Fibroblast of skin of left biceps (primary cell): ENCODE measurements at regions not wholly inside any gene's neighbourhood (a gene's known extent, or its start where the extent isn't known, plus 50 kb on each side); places are given as distances from the start of the nearest gene placed in this dataset.

ENCODE experiments used
- DNase-seq, 2 experiments: peaks; one replicate each; pipeline ENCODE4 v3.0.0-alpha.2; 2013; ENCODE audit warnings: low read depth in 2 of 2

DNA sequence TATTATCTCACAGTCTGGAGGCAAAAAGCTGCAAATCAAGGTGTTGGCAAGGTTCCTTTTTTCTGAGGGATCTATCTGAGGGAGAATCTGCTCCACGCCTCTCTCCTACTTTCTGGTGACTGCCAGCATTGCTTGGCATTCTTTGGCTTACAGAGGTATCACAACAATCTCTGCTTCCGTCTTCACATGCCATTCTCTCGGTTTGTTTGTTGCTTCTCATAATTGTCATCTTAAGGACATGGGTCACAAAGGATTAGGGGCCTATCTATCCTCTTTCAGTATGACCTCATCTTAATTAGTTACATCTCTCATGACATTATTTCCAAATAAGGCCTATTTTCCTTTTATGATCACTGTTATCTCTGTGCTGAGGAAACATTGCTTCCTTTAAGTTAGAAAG lies 345.0 kb downstream of the FOXG1 start:
- DNase-seq = no peak

DNA sequence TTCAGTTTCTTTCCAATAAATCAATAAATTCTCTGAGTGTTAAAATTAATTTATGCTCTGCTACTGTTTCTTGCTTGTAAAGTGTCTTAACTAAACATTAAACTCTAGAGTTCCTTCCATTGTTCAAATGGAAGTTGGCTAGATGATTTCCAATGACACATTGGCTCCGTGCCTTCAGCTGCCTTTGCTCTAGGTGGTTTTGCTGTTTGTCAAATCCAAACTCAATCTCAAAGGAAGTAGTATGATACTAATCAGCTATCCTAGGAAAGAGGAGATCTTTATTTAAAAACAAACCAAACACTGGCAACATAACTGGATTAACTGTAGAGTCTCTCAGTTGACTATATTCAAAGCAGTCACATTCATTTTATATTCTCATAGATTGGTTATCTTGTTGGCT lies 356.4 kb downstream of the FOXG1 start:
- DNase-seq = no peak

DNA sequence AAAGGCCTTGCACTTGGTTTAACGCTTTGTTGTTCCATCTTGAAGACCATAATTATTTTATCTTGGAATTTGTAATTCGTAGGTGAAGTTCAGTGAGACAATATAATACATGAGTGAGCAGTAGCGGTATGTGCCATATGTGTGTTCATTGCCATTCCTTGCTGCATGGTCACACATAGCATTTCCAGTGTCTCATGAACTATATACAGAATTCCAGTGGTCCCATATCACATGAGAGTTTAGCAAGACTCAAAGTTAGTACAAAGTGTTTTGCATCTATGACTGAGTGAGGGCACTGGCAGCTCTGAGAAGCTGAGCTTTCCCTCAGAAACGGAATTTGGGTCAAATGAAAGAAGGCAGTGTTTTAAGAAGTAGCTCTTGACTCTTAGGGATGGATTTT lies 359.8 kb downstream of the FOXG1 start:
- no peak for DNase-seq

GRCh38 chr14:29126865-29127264 lies 360.3 kb downstream of the FOXG1 start:
- DNase-seq = no peak

- no peak for DNase-seq
These were observed 373.4 kb downstream of the FOXG1 start for GRCh38 chr14:29140016-29140415.

- DNase-seq = peak; percentile 99
These were observed 378.0 kb downstream of the FOXG1 start for GRCh38 chr14:29144621-29145020.

DNA sequence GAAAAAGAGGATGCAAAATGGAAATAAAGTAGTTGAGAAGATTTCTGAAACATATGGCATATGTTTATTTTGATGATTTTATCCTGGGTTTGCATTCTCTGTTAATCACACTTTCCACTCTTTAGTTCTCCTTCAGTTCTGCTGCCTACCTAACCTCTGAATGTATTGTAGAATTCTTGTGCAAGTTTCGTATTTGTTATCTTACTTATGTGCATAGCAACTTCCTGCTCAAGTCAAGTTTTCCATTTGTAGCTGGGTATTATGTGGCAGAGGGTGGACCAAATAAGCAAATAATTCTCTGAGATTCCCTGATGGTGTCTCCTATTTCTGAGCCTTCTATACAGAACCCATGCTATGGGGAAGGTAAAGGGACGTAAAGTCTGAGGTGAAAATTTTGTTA lies 381.6 kb downstream of the FOXG1 start:
- DNase-seq = no peak

- DNase-seq = no peak
These were observed 383.2 kb downstream of the FOXG1 start for GRCh38 chr14:29149798-29150197.

DNA sequence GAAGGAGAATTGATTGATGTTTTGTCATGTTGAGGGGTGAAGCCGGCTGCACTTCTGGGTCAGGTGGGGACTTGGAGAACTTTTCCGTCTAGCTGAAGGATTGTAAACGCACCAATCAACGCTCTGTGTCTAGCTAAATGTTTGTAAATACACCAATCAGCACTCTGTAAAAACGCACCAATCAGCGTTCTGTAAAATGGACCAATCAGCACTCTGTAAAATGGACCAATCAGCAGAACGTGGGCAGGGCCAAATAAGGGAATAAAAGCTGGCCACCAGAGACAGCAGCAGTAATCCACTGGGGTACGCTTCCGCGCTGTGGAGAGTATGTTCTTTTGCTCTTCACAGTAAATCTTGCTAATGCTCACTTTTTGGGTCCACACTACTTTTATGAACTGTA lies 384.1 kb downstream of the FOXG1 start:
- no peak for DNase-seq

DNA sequence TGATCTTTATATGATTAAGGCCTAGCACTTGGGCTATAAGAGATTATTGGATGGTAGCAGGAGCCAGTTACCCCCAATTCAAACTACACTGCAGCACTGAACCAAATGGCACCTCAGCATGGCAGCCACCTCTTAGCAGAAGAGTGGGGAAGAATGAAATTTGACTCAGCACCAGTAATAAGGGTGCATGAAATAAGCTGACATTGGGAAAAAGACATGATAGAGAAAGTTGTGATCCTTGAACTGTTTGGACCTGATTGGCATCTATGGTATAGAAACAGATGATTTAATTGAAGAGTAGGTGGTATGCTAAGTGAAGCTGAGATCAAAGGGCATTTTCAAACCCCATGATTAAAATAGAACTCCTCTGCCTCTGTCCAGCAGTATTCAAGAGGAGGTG lies 389.5 kb downstream of the FOXG1 start:
- DNase-seq = no peak

- DNase-seq = no peak
These were observed 395.0 kb downstream of the FOXG1 start for GRCh38 chr14:29161593-29161992.

- no peak for DNase-seq
These were observed 396.5 kb downstream of the FOXG1 start for GRCh38 chr14:29163109-29163508.

GRCh38 chr14:29165431-29165830 lies 398.8 kb downstream of the FOXG1 start:
- DNase-seq = no peak

- DNase-seq = no peak
These were observed 399.9 kb downstream of the FOXG1 start for GRCh38 chr14:29166507-29166906.

DNA sequence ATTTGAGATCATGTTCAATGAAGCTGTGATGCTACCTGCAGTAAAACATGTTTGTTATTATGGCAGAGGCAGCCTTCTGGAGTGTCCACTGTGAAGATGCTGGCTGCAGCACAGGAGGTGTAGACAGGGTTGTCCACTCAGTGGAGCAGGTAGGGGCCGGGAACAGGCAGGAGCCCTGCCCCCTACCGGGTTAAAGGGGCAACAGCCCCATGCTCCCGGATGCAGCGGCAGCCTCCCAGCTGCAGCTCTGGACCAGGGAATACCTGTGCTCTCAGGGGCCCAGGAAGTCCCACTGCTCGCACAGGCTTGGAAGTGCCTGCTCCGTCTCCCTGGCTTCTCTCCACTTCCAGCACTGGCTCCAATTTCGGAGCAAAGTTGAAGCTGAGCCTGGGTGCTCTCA lies 401.6 kb downstream of the FOXG1 start:
- no peak for DNase-seq

DNA sequence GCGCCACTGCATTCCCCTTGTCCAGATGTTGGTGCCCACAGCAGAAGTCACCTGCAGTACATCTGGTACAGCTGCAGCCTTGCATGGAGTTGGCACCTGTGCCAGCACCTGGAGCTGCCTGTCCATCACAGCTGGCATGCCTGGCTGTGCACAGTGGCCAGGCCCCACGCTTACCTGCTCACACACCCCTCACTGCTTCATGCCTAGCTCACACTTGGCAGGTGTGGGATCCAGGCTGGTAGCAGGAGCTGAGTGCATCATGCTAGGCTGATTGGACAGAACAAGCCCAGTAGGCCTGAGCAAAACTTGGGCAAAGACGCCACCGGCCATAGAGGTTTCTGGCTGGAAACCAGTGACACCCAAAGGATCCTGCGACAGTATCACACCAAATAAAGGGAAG lies 402.8 kb downstream of the FOXG1 start:
- no peak for DNase-seq

DNA sequence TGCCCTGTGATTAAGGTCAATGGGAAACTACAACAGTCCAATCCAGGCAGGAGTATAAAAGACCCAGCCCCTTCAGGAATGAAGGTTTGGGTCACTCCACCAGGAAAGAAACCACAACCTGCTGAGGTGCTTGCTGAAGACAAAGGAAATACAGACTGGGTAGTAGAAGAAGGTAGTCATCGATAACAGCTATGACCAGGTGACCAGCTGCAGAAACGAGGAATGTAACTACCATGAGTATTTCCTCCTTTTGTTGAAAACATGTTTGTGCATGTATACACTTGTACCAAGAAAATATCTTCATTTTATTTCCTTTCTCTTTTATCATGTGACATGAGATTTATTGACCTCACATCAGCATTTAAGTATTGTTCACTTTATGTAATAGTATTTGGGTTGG lies 409.1 kb downstream of the FOXG1 start:
- DNase-seq = no peak

DNA sequence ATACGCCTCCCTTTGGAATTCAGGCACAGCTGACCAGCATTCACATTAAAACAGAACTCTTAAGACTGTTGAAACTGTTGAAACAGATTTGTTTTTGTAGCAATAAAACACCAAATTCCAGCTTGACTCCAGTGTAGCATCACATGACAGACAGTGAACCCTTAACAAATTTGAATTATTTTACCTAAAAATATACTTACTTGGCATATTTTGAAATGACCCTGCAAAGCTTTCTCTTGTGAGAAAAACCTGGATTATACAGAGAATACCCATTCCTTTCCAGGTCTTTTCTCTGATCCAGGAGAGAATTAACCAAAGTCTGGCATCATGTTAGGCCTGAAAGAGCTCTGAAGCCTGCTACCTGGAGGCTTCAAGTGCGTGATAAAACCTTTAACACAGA lies 410.3 kb downstream of the FOXG1 start:
- no peak for DNase-seq

- no peak for DNase-seq
These were observed 412.4 kb downstream of the FOXG1 start for GRCh38 chr14:29178971-29179370.

DNA sequence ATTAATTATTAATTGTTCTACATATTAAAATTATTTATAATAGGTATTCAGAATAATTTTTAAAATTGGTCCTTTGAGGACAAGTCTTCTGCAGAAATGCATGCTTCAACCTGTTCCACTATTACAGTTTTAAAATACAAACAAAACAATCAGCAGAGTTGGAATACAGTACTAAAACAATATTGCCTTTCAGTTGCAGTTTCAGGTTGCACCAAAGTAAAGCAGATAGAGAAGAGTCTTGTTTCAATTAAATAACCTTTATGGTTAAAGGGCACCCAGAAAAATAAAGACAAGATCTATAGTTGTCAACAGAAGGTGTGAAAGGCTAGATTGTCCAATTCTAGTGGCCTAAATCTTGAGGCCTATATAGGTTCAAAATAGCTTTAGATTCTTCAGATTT lies 424.5 kb downstream of the FOXG1 start:
- no peak for DNase-seq

- DNase-seq = no peak
These were observed 431.0 kb downstream of the FOXG1 start for GRCh38 chr14:29197557-29197956.

GRCh38 chr14:29205658-29206057 lies 439.1 kb downstream of the FOXG1 start:
- DNase-seq = no peak

DNA sequence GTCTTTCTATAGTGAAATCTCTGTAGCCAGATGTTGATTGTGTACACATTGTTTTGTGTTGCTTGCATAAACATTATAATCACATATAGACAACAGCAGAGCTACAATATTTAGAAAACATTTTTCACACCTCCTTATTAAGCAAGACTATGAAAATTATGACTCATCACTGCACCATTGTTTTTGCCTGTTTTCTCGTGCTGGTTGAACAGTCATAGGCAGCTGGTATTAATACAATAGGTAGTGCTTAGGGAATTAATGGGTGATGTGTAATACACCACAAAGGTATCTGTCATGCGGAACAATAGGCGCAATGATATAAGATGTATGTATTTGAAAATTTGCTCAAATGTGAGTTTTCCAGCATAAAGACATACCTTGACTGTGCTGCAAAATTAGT lies 449.3 kb downstream of the FOXG1 start:
- DNase-seq = no peak

- no peak for DNase-seq
These were observed 450.0 kb downstream of the FOXG1 start for GRCh38 chr14:29216268-29217232.
